ENCODE measurements at regions not wholly inside any gene's neighbourhood (a gene's known extent, or its start where the extent isn't known, plus 50 kb on each side); places are given as distances from the start of the nearest gene placed in this dataset.

DNA sequence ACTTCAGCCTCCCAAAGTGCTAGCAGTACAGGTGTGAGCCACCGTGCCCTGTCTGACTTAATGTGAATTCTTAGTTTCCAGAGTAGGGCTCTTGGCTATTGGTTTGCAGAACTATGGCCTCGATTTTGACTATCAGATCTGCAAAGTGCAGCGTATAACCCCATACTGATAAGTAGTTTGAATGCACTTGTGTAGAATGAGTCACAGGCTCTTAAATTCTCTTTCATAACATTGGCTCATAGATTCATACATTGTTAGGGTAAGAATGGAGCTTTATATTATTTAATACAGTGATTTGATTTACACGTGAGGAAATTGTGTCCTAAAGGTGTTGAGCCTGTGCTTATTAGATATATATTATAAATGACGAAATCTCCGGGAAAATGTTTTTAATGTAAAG is 109.9 kb downstream of the ZPLD1 start:
- H3K4me3 ChIP-seq (replicated peaks; ENCODE audit: low read depth, low read length), result no peak overlapping the region

DNA sequence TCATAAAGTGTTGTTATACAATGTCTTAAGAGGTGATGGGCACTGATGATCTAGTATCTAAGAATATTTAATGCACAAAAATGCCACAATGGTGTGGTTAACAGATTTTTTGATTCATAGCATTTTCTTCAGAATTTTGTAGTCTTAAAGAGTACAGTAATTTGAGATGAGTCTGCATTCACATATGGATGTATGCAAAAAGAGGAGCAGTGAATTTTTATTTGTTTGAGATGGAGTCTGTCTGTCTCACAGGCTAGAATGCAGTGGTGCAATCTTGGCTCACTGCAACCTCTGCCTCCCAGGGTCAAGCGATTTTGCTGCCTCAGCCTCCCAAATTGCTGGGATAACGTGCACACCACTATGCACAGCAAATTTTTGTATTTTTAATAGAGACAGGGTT is 110.5 kb downstream of the ZPLD1 start:
- DNase-seq (ENCODE audit: extremely low read depth, low read depth), result no peak
- H3K4me3 ChIP-seq (replicated peaks; ENCODE audit: low read depth, low read length), result no peak overlapping the region
- TF ChIP-seq, protein P1, sequence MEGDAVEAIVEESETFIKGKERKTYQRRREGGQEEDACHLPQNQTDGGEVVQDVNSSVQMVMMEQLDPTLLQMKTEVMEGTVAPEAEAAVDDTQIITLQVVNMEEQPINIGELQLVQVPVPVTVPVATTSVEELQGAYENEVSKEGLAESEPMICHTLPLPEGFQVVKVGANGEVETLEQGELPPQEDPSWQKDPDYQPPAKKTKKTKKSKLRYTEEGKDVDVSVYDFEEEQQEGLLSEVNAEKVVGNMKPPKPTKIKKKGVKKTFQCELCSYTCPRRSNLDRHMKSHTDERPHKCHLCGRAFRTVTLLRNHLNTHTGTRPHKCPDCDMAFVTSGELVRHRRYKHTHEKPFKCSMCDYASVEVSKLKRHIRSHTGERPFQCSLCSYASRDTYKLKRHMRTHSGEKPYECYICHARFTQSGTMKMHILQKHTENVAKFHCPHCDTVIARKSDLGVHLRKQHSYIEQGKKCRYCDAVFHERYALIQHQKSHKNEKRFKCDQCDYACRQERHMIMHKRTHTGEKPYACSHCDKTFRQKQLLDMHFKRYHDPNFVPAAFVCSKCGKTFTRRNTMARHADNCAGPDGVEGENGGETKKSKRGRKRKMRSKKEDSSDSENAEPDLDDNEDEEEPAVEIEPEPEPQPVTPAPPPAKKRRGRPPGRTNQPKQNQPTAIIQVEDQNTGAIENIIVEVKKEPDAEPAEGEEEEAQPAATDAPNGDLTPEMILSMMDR (IDR thresholded peaks at IDR 0.05; ENCODE audit: low read depth, low read length, missing control alignments), result no peak

More for the DNA sequence above, 109.9 kb downstream of the ZPLD1 start:
- DNase-seq (ENCODE audit: extremely low read depth, low read depth), result no peak
- TF ChIP-seq, protein P1 (IDR thresholded peaks at IDR 0.05; ENCODE audit: low read depth, low read length, missing control alignments), result no peak

DNA sequence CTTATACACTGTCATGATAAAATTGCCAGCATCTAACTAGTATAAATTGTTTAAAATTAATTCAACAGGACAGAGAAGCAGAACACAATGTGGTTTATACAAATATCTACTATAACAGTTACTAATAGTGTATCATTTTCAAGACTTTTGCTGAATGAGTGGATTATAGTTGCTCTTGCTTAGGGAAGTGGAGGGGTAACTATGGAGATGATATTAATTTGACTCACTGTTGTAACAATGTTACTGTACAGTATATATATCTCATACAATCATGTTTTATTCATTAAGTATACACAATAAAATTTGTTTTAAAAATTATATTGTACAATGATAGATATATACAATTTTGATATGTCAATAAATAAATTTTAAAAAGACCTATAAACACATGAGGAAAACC is 119.1 kb downstream of the ZPLD1 start:
- TF ChIP-seq, protein P1 (IDR thresholded peaks at IDR 0.05; ENCODE audit: low read depth, low read length, missing control alignments), result no peak
- no peak for DNase-seq (ENCODE audit: extremely low read depth, low read depth)
- no peak overlapping the region for H3K4me3 ChIP-seq (replicated peaks; ENCODE audit: low read depth, low read length)

DNA sequence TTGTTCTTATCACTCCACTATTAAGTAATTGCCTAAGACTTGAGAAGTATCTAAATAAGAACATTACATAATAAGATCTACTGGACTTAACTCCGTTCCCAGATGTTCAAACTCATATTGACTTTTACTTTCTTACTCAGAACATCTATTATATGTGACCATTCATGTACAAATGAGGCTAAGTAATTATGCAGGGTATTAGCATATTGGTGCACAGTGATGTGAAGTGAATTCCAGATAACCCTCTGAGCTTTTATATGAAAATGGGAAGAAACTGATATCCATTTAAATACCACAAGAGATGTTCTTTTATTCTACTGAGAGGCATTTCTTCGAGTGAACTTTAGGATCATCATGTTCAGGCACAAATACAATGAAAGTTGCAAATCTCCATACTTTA is 135.7 kb downstream of the ZPLD1 start:
- TF ChIP-seq, protein P1 (IDR thresholded peaks at IDR 0.05; ENCODE audit: low read depth, low read length, missing control alignments), result no peak
- no peak for DNase-seq (ENCODE audit: extremely low read depth, low read depth)
- H3K4me3 ChIP-seq (replicated peaks; ENCODE audit: low read depth, low read length), result no peak overlapping the region

DNA sequence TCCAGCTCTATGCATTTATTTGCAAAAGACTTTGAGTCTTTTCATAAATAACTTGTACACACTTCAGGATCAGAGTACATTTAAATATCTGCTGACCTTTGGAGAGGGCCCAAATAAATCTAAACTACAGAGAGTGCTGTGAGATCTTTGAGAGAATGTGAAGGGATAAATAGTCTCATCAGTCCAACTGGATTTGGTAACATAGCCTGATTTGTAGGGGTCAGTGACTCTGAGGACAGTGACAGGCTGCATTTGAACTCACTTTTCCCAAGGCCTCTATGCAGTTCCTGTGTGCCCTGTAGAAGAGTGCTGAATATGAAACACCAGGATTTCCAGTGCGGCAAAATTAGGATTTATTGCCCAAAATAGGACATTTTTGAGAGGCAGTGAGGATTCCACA is 136.2 kb downstream of the ZPLD1 start:
- DNase-seq (ENCODE audit: extremely low read depth, low read depth), result no peak
- TF ChIP-seq, protein P1 (IDR thresholded peaks at IDR 0.05; ENCODE audit: low read depth, low read length, missing control alignments), result no peak
- no peak overlapping the region for H3K4me3 ChIP-seq (replicated peaks; ENCODE audit: low read depth, low read length)

DNA sequence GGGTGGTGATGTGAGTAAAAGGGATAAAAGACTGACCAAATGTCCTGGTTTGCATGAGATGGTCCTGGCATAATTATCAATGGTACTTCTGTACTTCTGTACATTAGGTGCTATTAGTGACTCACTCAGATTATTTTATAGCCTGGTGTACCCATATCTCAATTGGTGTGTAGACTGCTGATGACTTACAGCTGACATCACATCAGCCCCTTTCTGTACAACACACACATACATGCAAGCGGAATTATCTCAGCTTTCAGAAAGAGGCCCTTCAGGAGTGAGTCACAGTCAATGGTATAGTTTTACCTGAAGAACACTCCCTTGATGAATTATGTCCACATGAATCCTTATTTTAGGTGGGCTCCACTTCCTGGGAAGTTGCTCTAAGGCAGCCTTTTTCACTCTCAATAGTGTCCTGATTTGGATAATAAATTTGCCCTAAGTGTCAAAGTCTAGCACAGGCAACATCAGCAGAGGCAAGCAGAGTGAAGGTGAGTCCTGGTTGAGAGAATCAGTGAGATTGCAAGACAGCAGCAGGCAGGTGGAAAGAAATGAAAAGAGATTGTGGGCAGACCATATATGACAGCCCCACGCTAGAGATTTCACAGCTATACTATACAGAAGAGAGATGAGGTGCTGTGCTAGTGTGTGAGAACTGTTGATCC is 137.0 kb downstream of the ZPLD1 start:
- H3K4me3 ChIP-seq (replicated peaks; ENCODE audit: low read depth, low read length), result no peak overlapping the region
- TF ChIP-seq, protein P1 (IDR thresholded peaks at IDR 0.05; ENCODE audit: low read depth, low read length, missing control alignments), result no peak
- no peak for DNase-seq (ENCODE audit: extremely low read depth, low read depth)

All from HFF-Myc (cell line).